ENCODE measurements at regions not wholly inside any gene's neighbourhood (a gene's known extent, or its start where the extent isn't known, plus 50 kb on each side); places are given as distances from the start of the nearest gene placed in this dataset.
A peak's percentile ranks its signal among the peaks of the same experiment; 100 is the strongest.
"Not testable (repeated sequence)": the region's sequence is repeated elsewhere in the genome, so short reads cannot be mapped to it uniquely, and the experiment has no call there.

DNA sequence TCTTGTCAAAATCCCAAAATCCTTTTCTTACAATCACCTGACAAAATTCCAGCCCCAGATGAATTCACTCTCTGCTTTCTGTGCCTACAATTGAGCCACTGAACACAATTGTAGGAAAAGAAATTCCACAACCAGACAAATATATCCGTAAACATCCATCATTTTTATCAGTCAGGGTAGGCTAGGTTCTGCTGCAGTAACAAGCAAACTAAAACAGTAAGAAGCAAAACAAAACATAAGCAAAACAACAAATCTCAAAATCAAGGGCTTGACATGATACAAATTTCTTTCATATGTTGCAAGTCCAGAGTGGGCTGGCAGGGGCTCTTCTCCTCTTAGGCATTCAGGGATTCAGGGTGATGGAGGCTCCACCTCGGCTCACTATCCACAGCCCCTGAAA lies 114.2 kb upstream of the MAN2A1 start:
- DNase-seq (ENCODE audit: low read depth): no peak

GRCh38 chr5:109574985-109575384 lies 114.7 kb upstream of the MAN2A1 start:
- no peak for DNase-seq (ENCODE audit: low read depth)

GRCh38 chr5:109573766-109574165 lies 116.0 kb upstream of the MAN2A1 start:
- DNase-seq (ENCODE audit: low read depth): no peak

- no peak for DNase-seq (ENCODE audit: low read depth)
These were observed 116.5 kb upstream of the MAN2A1 start for GRCh38 chr5:109573256-109573655.

- DNase-seq (ENCODE audit: low read depth): no peak
These were observed 117.9 kb upstream of the MAN2A1 start for GRCh38 chr5:109571785-109572184.

GRCh38 chr5:109570362-109570874 lies 119.3 kb upstream of the MAN2A1 start:
- no peak for DNase-seq (ENCODE audit: low read depth)

DNA sequence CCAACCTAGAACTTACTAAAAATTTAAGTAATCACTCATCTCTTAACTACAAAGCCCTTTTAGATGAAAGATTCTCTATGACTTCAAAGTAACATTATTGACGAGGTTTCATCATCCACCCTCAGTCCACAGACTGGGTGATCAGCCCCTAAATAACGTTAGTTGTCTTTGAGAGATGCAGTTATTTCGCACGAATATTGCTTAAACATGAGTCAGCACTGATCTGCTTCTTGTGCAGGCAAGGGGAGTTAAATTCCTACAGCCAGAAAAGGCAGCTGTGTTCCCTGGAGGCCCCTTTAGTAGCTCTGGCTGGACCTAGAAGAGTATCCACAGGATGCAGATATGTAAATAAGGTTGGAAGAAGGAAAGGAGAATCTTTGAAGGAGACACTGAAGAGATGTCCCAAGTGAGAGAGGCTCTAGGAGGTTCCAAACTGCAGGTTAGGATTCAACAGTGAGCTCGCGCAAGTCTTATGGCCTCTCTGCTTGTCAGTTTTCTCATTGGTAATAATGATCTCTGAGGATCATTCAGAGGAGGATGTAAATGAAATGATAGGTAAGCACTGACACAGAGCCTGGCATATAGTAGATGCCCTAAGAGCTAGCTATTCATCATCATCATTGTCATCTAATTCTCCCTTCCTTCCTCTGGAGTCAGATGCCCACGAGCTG lies 122.2 kb upstream of the MAN2A1 start:
- peak; percentile 31 for DNase-seq (ENCODE audit: low read depth)

- DNase-seq (ENCODE audit: low read depth): no peak
These were observed 123.4 kb upstream of the MAN2A1 start for GRCh38 chr5:109566361-109566760.

DNA sequence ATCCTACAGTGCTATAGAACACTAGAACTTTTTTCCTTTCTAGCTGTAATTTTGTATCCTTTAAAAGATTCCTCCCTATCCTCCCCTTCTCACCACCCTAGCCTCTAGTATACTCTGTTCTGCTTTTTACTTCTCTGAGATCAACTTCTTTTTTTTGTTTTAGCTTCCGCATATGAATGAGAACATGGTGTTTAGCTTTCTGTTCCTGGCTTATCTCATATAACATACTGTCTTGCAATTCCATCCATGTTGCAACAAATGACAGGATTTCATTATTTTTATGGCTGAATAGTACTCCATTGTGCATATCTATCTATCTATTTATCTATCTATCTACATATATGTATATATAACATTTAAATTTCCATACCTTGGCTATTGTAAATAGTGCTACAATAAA lies 126.0 kb upstream of the MAN2A1 start:
- DNase-seq (ENCODE audit: low read depth): no peak

- DNase-seq (ENCODE audit: low read depth): no peak
These were observed 126.5 kb upstream of the MAN2A1 start for GRCh38 chr5:109563189-109563588.

DNA sequence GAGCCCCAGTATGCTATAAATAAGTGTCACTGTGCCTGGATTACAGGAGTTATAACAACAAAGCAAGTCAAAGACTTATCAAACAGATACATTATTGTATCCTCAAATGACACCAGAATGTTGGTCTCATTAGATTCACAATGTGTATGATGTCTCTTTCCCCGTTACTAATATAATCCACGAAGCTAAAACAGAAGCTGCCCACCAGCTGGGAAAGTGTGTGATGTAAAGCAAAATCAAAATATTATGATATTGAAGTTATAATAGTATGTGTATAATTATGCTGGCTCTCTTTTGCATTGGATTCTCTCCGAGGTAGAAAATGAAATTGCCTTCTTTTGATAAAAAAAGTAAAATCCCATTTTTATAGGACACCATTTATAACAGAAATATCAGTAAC lies 127.3 kb upstream of the MAN2A1 start:
- DNase-seq (ENCODE audit: low read depth): no peak

- no peak for DNase-seq (ENCODE audit: low read depth)
These were observed 128.3 kb upstream of the MAN2A1 start for GRCh38 chr5:109561447-109561846.

GRCh38 chr5:109560554-109560953 lies 129.2 kb upstream of the MAN2A1 start:
- no peak for DNase-seq (ENCODE audit: low read depth)

DNA sequence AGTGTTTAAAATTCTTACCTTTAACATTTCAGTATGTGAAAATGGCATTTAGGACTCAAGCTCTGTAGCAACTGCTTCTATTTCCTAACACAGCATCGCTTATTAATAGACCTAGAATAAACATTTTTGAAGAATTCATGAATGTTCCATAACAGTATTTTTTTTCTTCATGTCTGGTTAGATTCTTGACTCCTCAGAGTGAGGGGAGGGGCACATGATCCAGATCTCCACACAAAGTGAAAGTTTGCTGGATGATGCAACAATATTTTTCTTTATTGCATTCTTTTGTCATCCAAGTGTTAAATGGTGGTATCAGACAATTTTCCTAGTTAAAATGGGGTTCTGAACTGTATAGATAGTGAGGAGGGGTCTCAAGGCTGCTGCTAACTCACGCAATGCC lies 130.8 kb upstream of the MAN2A1 start:
- no peak for DNase-seq (ENCODE audit: low read depth)

DNA sequence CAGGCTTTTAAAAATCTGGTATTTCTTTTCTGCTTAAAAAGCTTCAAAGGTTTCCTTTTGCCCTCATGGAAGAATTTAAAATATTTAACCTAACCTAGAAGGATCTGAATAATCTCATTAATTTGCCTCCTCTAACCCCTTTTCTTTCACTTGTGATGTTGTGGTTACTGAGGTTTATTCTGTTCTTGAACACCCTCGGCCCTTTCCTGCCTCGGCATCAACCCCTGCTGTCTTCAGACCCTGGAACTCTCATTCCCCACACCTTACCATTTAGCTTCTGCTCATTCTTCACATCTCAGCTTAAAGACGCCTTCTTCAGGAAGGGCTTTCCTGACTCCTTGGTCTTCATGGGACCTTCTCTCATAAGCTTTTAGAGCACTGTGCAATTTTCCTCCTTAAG lies 131.4 kb upstream of the MAN2A1 start:
- no peak for DNase-seq (ENCODE audit: low read depth)

DNA sequence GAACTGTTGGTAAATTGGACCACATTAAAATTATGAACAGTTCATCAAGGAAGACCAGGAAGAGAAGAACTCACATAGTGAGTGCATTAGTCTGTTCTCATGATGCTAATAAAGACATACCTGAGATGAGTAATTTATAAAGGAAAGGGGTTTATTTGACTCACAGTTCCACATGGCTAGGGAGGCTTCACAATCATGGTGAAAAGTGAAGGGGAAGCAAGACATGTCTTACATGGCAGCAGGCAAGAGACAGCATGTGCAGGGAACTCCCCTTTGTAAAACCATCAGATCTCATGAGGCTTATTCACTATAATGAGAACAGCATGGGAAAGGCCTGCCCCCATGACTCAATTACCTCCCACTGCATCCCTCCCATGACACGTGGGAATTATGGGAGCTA lies 135.9 kb upstream of the MAN2A1 start:
- DNase-seq (ENCODE audit: low read depth): no peak

- DNase-seq (ENCODE audit: low read depth): not testable (repeated sequence)
These were observed 138.5 kb upstream of the MAN2A1 start for GRCh38 chr5:109551234-109551633.

DNA sequence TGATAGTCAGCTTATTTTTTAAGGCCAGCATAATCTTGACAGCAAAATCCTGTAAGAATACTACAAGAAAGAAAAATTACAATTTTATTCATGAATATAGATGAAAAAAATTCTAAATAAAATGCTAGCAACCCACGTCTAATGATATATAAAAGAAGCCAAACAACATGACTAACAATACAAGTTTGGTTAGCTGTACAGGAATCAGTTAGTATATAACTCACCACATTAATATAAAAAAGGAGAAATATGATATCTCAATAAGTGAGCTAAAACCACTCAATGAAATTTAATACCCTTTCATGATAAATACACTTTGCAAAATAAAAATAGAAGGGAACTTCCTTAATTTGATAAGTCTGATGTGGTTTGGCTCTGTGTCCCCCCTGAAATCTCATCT lies 139.7 kb upstream of the MAN2A1 start:
- DNase-seq (ENCODE audit: low read depth): no peak

DNA sequence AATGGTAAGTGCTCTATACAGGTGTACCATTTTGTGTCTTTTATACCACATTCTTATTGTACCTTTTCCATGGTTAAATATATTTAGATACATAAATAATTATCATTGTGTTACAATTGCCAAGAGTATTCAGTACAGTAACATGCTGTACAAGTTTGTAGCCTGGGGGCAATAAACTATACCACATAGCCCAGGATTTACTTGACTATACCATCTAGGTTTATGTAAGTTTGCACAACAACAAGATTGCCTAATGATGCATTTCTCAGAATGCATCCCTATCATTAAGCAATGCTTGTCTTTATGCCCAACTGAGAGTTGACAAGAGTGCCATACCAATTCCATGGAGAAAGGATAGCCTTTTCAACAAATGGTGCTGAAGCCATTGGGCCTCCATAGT lies 136.7 kb upstream of the PJA2 start:
- DNase-seq (ENCODE audit: low read depth): no peak

- not testable (repeated sequence) for DNase-seq (ENCODE audit: low read depth)
These were observed 135.1 kb upstream of the PJA2 start for GRCh38 chr5:109544873-109545272.

DNA sequence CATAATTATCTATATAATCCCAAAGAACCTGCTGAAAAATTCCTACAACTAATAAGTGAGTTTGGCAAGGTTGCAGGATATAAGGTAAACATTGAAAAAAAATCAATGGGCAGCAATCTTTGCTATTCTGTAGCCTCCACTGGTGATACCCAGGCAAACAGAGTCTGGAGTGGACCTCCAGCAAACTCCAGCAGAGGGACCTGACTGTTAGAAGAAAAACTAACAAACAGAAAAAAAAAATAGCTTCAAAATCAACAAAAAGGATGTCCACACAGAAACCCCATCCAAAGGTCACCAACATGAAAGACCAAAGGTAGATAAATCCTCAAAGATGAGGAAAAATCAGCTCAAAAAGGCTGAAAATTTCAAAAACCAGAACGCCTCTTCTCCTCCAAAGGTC lies 128.9 kb upstream of the PJA2 start:
- not testable (repeated sequence) for DNase-seq (ENCODE audit: low read depth)

- not testable (repeated sequence) for DNase-seq (ENCODE audit: low read depth)
These were observed 125.3 kb upstream of the PJA2 start for GRCh38 chr5:109535090-109535489.

DNA sequence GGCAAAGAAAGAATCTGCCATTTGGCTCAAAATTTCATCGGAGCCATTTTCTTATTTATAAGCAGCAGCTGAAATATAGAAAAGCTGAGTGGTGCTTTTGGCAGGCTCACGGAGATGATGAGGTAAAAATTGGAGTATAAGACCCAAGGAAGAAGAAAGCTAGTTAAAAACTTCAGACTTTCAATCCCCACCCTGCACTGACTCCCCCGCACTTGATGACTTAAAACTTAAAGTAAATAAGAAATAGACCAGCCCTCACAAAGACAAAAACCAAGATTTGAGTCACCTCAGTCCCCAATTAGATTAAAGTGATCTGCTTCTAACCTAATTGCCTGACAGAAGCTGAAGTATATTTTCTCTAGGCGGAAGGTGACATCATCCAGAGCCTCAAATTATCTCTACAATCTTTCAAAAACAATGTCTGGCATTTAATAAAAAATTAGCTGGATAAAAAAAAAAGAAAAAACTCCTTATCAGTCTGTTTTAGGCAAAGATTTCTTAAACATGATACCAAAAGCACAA lies 124.0 kb upstream of the PJA2 start:
- DNase-seq (ENCODE audit: low read depth): no peak

GRCh38 chr5:109532773-109533364 lies 123.1 kb upstream of the PJA2 start:
- no peak for DNase-seq (ENCODE audit: low read depth)

Data from stromal cell of bone marrow (primary cell).